ENCODE measurements at regions not wholly inside any gene's neighbourhood (a gene's known extent, or its start where the extent isn't known, plus 50 kb on each side); places are given as distances from the start of the nearest gene placed in this dataset.

DNA sequence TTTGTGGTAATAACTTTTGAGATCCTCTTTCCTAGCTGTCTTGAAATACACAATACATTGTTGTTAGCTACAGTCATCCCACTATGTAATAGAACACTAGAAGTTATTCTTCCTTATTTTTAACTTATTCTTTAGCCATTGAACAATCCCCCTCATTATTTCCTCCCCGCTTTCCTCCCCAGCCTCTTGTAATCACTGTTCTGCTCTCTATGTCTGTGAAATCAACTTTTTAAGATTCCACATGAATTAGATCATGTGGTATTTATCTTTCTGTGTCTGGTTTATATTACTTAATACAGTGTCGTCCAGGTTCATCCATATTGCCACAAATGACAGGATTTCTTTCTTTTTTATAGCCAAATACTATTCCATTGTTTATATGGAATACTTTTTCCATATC is 72.9 kb downstream of the SLC10A2 start:
- no peak for DNase-seq (ENCODE audit: low read depth, low spot score)

DNA sequence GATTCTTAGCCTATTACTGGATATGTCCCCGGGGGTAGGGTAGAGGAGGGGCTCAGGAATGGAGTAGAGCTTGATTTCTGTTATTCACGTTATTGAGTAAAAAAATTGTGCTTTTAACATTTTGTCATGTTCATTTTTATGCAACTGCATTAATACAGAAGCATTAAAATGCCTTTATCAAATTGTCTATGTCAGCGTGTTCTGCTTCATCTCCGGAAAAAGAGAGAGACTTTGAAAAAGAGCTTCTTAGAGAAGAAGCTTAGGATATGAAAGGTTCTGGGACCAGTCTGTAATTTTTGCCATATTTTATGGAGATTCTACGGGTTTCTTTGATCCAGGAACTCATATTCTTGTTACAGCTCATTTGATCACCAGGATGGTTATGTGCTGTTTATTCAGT is 82.0 kb downstream of the SLC10A2 start:
- no peak for DNase-seq (ENCODE audit: low read depth, low spot score)

DNA sequence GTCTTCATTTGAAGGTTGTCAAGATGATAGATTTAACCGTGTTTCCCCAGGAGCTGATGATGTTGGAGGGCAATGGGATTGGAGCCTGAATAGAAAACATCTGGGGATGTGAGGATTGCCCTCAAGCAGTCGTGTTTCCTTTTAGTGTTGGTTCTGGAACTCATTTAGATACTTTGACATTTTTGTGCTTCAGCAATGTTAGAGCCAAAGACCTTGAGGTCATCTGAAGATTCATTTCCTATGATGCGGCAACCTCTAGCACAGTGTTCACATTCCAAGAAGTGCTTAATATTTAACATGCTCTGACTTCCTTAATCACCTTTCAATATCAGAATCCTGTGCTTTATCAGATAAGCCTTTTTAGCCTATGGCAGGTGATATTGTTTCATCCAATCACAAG is 82.7 kb downstream of the SLC10A2 start:
- no peak for DNase-seq (ENCODE audit: low read depth, low spot score)

DNA sequence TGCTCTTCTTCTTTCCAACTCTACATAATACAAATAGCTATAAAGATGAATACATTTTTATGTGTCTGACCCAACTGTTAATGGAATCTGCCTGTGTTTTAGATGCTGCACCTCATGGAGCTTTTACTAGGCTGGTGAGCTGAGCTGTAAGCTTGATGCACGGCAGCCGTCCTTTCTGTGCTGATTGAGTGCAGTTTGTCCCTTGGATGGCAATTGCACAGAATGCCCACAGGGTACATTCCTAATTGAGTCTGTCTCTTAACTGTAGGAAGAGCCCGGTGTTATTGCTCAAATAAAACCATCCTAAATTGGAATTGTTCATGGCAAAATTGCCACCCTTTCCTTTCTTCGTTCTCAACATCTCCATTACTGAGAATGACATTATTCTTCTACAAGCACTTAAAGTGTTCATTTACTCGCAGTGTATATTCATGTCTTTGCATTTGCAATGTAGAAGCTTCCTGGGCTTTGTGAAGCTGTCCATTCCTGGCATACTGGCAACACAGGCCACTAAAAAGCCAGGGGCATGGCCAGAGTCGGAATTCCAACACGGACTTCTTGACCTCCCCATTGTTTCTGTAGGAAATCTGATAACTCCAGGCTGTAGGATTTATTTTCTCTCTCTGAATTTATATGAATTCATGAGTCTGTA is 85.8 kb downstream of the SLC10A2 start:
- no peak for DNase-seq (ENCODE audit: low read depth, low spot score)

DNA sequence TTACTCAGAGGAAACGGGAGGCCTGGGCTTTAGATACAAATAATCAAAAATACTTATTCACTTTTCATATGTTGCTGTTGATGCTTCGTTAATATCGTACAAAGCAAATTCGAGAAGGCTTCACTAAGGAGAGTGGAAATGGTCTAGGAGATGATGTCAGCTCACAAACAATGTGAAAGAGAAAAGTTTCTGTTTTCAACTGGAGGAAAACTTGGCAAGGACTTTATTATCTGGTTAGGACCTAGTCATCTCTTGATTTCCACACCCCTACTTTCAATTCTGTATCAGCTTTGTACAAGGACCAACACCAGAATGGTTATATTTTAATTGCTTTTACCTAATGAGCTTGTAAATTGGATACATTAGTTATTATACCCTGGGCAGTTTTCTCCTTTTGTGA is 88.0 kb downstream of the SLC10A2 start:
- DNase-seq (ENCODE audit: low read depth, low spot score), result no peak

DNA sequence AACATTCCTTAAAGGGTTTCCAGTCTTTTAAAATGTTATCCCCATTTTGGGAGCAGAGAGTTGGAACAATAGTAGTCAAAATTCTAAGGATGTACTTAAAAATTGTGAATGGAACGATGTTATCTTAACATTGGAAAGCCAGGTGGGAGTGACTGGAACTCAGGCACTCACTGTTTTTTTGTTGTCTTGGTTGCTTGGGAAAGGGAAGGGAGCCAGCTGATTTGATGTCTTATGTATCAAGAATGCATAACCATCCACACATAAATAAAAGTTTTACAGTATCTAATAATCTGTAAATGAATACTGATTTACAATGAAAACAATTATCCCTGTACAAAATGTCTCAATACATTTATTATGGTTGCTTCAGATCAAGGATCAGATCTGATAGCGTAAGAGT is 88.7 kb downstream of the SLC10A2 start:
- no peak for DNase-seq (ENCODE audit: low read depth, low spot score)

DNA sequence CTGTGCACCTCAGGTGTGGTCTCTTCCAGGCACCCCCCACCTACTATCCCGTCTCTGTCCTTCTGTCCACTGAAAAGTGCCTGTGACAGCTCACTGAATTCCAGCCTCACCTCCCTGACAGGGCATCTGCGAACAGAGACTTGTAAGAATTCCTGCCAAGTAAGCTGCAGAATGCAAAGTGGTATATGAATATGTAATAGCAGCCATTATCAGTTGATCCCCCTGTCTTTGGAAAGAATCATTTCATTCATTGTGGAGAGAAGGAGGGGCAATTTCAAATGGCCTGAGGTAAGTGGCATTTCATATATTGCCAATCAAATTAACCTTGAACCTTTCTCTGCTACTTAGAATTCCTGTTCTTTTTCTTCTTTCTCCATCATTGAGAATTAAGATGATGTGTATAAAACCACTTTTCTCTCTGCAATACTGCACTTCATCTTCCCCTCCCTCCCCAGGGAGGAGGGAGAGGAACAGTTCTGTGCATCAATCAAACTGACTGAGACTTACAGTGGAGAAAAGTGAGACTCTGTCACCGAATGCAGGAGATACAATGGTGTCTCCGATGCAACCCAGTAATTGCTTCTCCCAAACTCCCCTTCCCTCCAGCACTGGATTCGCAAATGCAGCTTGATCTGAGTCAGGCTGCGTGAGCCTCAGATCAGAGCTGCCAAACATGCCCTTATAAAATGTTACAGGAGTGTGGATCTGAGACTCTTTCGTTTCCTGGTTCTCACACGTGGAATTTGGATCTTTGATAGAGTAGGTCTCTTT is 91.7 kb downstream of the SLC10A2 start:
- DNase-seq (ENCODE audit: low read depth, low spot score), result no peak

DNA sequence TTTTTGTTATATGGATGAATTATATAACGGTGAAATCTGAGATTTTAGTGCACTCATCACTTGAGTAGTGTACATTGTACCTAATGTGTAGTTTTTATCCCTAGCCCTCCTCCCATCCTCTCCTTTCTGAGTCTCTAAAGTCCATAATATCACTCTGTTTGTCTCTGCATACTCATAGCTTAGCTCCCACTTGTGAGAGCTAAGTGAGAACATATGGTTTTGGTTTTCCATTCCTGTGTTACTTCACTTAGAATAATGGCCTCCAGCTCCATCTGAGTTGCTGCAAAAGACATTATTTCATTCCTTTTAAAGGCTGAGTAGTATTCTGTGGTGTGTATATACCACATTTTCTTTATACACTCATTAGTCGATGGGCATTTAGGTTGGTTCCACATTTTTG is 94.0 kb downstream of the SLC10A2 start:
- no peak for DNase-seq (ENCODE audit: low read depth, low spot score)

DNA sequence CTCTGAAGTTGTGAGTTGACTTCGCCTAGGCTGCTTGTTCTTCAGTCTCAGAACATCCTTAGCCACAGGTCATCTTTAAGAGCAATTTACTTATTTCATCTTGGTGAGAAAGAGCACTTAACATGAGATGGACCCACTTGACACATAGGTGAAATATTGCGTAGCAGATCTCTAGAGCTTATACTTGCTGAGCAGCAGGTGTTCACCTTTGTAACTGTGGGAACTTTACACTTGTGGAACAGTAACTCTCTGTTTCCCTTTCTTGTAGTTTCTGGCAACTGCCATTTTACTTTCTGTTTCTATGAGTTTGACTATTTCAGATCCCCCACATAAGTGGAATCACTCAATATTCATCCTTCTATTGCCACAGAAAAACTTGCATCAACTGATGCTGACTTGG is 95.7 kb downstream of the SLC10A2 start:
- DNase-seq (ENCODE audit: low read depth, low spot score), result no peak

DNA sequence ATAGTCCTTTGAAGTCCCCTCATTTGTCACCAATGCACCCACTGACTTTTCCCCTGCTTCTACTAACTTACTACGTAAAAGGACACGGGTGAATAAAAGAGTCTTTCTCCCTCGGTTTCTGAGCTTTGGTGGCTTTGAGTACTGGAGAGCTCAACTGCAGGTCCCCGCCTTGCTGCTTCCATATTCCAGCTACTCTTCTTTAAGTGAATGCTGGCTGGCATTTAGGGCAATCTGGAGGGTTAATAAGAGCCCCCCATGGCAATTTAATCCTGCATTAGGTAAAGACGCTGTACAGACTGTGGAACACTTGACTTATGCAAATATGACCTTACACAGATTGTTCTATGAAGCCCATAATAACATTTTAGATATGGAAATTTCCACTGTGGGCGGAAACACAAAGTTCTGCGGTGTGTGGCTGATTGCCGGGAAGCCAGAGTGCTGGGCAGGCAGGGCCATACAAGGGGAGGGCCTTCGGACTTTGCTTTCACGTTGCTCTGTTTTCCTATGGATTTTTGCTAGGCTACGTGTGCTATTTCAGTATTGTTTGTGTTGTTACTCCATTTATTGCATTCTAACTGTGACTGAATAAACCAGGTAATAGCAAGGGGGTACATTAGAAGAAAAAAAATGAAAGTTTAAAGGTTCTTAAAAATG is 97.5 kb downstream of the SLC10A2 start:
- no peak for DNase-seq (ENCODE audit: low read depth, low spot score)

DNA sequence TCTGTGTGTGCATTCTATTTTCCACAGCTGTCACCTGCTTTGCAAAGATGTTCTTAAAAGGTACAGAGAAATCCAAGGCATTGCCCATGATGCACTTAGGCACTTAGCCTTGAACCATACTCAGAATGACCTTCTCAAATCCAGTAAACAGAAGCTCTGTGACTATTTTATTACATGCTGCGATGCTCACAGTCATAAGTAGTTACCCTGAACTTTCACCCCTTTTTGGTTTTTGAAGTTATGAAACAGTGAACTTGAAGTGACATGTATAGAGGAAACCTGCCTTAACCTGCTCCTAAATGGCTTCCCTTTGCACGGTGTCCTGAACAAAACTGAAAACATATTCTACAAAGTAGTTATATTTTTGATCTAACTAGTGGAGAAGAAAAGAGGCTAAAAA is 100.4 kb downstream of the SLC10A2 start:
- DNase-seq (ENCODE audit: low read depth, low spot score), result no peak

DNA sequence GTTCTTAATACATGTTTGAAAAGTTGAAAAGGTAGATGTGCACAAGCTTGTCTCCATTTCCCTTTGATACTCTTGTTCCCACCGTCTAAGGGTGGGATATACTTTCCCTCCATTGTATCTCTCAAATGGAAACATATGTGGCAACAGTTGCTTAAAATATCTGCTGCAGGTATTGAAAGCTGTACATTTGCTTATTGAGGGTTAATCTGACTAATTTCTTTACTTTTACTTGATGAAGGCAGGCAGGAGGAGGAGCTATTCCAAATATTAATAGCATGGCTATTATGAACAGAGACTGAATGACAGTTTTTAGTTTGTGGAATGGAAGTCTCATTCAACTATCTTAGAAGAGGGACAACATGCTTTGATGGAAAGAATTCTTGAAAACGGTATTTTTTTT is 103.8 kb downstream of the SLC10A2 start:
- DNase-seq (ENCODE audit: low read depth, low spot score), result no peak

DNA sequence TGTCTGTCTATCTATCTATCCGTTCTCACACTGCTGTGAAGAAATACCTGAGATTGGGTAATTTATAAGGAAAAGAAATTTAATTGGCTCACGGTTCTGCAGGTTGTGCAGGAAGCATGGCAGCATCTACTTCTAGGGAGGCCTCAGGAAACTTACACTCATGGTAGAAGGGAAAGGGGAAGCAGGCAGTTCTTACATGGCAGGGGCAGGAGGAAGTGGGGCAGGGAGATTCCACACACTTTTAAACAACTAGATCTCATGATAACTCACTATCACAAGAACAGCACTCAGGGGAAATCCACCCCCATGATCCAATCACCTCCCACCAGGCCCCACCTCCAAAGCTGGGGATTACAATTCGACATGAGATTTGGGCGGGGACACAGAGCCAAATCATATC is 105.3 kb downstream of the SLC10A2 start:
- DNase-seq (ENCODE audit: low read depth, low spot score), result no peak

DNA sequence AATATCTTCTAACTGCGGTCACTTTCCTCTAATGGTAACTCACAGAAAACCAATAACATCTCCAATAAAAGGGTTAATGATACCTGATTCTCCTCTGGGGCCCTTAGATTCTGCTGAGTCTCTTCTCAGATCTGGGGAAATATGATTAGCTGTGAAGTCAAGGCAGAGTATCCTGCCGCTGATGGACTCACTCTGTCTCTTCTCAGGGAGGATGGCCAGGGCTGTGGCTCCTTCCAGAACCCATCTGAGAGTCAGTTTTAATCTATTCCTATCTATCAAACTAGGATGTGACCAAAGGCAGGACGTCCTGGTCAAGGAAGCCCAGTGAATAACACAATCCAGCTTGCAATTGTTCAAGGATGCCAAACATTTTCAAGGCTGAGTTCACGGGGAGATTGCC is 109.8 kb downstream of the SLC10A2 start:
- no peak for DNase-seq (ENCODE audit: low read depth, low spot score)

DNA sequence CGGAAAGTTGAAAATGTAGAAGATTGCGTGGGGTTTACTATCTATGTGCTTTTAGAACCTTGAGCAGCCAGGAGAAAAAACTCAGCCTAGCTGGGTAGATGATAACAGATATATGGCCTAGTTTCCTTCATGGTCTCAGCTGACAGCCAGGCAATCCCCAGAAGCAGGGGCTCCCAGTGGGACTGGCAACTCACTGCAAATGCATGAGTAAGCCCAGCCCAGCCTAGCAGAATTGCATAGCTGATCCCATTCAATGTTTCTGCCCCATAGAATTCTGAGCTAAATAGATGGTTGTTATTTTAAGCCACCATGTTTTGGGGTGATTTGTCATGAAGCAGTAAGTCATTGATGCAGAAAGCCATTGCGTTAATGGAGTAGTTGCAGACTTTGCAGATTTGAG is 108.5 kb downstream of the ERCC5 start:
- DNase-seq (ENCODE audit: low read depth, low spot score), result no peak

DNA sequence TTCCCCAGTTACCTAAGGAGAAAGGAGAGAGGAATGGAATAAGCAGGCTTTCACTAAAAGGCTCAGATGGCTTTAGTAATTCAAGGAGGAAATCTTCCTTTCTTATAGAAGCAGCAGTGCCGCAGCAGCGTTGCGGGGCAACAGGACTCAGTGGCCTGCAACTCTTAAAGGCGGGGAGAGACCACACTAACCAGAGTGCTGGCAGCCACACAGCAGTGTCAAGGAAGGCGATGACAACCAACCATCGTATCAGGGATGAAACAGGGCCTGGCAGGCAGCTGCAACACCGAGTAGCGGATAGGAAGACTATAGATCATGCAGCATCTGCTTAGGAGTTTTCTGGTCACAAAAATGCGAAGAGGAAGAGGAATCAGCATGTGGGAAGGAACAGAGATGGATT is 106.0 kb downstream of the ERCC5 start:
- DNase-seq (ENCODE audit: low read depth, low spot score), result no peak

DNA sequence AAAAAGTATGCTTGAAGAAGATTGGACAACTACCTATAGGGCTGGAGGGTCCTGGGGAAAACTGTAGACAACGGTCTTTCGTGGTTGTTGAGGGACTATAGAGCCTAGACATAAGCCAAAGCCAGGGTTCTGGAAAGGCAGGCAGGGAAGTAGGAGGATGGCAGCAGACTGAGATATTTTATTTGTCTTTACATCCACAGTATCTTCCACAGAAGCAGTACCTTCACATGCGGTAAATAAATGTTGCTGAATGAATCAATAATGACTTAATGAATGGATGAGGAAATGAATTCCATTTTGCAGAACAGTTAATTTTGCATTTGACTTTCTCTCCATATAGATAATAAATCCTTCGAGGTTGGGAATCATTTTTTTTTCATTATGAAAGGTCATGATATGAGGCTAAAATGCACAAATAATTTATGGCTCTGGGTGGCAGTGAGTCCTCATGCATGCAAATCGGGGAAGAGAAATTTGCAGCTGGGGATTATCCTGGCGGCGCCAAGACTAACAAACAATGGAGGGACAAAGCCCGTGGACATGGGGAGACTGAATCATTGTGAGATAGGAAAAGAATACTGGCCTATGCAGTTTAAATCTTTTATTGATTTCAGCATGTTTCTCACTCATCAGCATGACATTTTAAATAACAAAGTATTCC is 102.0 kb downstream of the ERCC5 start:
- DNase-seq (ENCODE audit: low read depth, low spot score), result no peak

DNA sequence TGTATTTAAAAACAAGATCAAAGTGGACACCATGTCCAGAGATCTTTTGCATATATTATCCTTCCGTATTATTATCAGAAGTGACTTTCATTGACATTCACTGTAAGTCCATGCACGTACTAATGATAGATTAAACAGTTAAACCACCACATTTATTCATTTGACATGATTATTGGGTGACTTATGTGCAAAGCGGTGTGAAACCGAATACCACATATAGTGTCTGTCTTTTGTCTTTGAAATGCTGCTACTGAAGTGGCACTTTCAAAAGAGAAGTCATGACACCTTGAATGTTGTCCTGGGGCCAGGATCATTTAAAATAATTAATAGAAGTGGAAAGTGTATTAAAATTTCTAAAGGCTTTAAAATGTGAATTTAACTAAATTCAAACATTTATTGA is 100.1 kb downstream of the ERCC5 start:
- no peak for DNase-seq (ENCODE audit: low read depth, low spot score)

DNA sequence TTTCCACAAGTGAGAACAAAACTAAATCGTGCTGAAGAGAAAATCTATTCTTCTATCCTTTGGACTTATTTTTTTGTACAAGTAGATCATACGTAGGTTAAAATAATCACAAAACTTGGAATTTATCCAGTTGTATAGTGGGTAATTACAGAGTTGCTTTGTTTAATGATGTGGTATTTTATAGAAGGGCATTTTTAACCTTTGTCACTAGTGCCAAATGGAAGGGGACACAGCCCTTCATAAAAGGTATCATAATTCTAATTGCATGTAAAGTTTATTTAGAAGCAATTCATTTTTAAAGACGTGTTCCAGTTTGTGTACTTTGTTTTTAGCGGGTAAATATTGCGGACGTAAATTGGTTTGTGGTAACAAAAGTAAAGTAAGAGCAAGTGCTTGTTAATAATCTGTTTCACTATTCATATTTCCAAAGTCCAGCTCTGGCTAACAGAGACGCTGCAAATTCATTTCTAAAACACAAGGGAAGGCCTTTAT is 99.5 kb downstream of the ERCC5 start:
- DNase-seq (ENCODE audit: low read depth, low spot score), result no peak

DNA sequence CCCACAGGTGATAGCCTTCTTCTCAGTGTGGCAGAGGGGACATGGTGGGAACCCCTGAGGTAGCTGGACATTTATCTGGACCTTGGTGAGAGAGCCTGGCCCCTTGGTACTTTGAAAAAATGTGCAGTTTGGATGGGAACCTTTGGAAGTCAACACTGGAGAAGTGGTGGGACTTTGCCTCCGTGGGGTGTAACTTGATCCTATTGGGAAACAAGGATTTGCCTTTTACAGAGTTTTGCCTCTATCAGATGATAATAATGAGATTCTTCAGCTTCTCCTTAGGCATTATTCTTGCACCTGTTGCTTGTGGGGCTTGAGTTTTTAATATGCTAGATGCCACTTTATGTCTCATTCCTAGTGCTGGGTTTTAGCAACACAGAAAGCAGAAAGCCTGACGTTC is 99.0 kb downstream of the ERCC5 start:
- DNase-seq (ENCODE audit: low read depth, low spot score), result no peak

DNA sequence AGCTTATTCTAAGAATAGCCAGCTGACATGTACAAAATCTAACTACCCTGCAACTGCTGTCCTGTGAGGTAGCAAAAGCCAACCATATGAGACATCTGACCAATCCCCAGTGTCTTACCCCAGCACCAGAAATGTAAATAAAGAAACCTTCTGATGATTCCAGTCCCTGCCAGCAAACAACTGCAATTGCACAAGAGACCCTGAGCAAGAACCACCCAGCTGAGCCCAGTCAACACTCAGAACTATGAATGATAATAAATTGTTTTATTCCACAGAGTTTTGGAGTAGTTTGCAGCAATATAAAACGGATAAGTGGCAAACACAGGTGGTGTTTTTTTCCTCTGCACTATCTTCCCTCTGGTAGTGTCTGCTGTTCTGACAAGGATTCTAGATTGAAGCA is 94.9 kb downstream of the ERCC5 start:
- DNase-seq (ENCODE audit: low read depth, low spot score), result no peak

DNA sequence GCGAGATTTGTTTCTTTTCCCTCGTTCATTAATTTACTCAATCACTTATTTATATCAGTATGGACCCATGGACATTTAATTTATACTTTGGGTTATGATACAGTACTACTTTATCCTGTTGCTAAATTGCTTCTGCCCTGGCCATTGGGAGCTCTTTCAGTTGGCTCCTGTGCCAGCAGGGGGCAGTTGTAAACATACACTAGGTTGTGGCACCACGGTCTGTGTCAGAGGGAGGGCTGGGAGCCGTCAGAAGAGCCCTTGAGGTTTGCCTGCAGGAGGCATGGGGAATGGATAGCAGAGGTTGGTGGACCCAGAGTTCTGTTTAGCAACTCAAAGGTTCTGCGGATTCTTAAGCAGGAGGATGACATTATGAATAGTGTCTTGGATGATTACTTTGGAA is 94.3 kb downstream of the ERCC5 start:
- peak; percentile 9 for DNase-seq (ENCODE audit: low read depth, low spot score)
